Pancreas (tissue), 10 donors: ENCODE measurements at regions not wholly inside any gene's neighbourhood (a gene's known extent, or its start where the extent isn't known, plus 50 kb on each side); places are given as distances from the start of the nearest gene placed in this dataset.
A peak's percentile ranks its signal among the peaks of the same experiment; 100 is the strongest.

ENCODE experiments used
- ATAC-seq, 4 donors: fragments of 200-7000 bp; cut with Tn5 transposase; one replicate each; pipeline versions ENCODE4 v1.8.0 to v1.9.1; 2020; ENCODE audit warnings: mild to moderate bottlenecking in 4 of 4, moderate library complexity in 4 of 4
- DNase-seq, 6 donors: peaks; one replicate each; pipeline ENCODE4 v3.0.0-alpha.2; 2020
- FAIRE-seq: peaks from 2 replicates; lab custom pipeline; 2012; peaks lifted over from hg19 to GRCh38; lab: Jason Lieb, UNC
- H3K27ac ChIP-seq, 4 donors: fragments of 200-600 bp; sonication (generic); 1 replicate in 3 of 4; 2 replicates in 1 of 4; pipeline versions ENCODE4 v1.5.0 to v1.8.0; 2020
- H3K27me3 ChIP-seq, 4 donors: fragments of 200-600 bp; one replicate each; pipeline ENCODE4 v1.8.0; 2021
- H3K36me3 ChIP-seq, 3 donors: fragments of 200-600 bp; sonication (generic) in 1 of 3; one replicate each; pipeline versions ENCODE4 v1.5.0 to v1.8.0; 2020 to 2021
- H3K4me1 ChIP-seq, 3 donors: fragments of 200-600 bp; one replicate each; pipeline ENCODE4 v1.8.0; 2021
- H3K4me3 ChIP-seq, 4 donors: fragments of 200-600 bp; sonication (generic) in 2 of 4; one replicate each; pipeline versions ENCODE4 v1.5.0 to v1.8.0; 2020 to 2021
- H3K9me3 ChIP-seq, 4 donors: fragments of 200-600 bp; one replicate each; pipeline ENCODE4 v1.8.0; 2021
- WGBS, 2 donors: extraction: QIAGEN DNeasy Blood & Tissue Kit; methylation state at CpG; one replicate each; pipeline ENCODE4 v1.1.7; 2013; 5-methylcytosine and 5-hydroxymethylcytosine counted together
- intact Hi-C, 3 donors: fragments of 100-400 bp; cut with DNase I; formaldehyde crosslinking; loops; one replicate each; pipeline versions ENCODE4 v1.11.1 to v1.14.2; 2022
- TF ChIP-seq, protein P1 (sequence below), 4 donors: fragments of 200-600 bp; sonication (generic) in 3 of 4; IDR thresholded peaks; one replicate each; pipeline versions ENCODE4 v1.5.0 to v1.8.0; 2021; ENCODE audit warnings: antibody characterized with exemption in 4 of 4
- donor health status: healthy with polysubstance abuse.
- donor health status: DM: no; HTN: no; CAD: no; lungs with moderate emphysema.
- donor health status: DM: no; HTN: no; CAD: no.
- donor health status: control.
- donor health status: control.
- donor health status: Bipolar disorder and iron deficiency.
- donor health status: DM: yes; HTN: yes; CAD: no.
- donor health status: DM: no; HTN: no; CAD: no.
- donor health status: DM: no; HTN: no; CAD: no.
- donor health status: DM: yes; HTN: yes; CAD: no.

DNA sequence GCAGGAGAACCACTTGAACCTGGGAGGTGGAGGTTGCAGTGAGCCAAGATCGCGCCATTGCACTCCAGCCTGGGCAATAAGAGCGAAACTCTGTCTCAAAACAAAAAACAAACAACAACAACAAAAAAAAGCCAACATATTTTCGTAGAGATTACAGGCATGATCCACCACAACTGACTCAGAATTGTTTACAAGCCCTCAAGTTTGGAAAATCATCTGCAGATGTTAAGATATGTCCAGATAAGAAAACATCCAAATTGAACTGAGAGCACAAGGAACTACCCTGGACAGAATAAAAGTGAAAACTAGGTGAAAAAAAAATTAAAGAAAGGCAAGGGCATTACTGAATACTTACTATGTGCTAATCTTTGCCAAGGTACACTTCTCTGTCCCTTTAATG lies 89.8 kb upstream of the WLS start:
- Histone ChIP-seq H3K9me3 (no peaks in the 10 kb centered on the region), H3K4me1 (peaks cover 0 to 9% (median 0%) of the 10 kb centered on the region in 3 donors), H3K4me3 (no peak overlapping the region), H3K36me3 (no peaks in the 10 kb centered on the region), H3K27ac (no peak overlapping the region), H3K27me3 (no peaks in the 10 kb centered on the region)
- TF ChIP-seq, protein P1, sequence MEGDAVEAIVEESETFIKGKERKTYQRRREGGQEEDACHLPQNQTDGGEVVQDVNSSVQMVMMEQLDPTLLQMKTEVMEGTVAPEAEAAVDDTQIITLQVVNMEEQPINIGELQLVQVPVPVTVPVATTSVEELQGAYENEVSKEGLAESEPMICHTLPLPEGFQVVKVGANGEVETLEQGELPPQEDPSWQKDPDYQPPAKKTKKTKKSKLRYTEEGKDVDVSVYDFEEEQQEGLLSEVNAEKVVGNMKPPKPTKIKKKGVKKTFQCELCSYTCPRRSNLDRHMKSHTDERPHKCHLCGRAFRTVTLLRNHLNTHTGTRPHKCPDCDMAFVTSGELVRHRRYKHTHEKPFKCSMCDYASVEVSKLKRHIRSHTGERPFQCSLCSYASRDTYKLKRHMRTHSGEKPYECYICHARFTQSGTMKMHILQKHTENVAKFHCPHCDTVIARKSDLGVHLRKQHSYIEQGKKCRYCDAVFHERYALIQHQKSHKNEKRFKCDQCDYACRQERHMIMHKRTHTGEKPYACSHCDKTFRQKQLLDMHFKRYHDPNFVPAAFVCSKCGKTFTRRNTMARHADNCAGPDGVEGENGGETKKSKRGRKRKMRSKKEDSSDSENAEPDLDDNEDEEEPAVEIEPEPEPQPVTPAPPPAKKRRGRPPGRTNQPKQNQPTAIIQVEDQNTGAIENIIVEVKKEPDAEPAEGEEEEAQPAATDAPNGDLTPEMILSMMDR (IDR thresholded peaks at IDR 0.05), result no peak
- ATAC-seq, result no peak
- intact Hi-C loops, result loop anchor here (5.0 to 10.0 kb wide), 2 partner anchors 197 to 200 kb away; no protein-coding TSS in a partner anchor
- WGBS, 2 donors, result 89% methylated on average over 4 of the region's 4 CpGs
- FAIRE-seq, result no peak
- no peak for DNase-seq

DNA sequence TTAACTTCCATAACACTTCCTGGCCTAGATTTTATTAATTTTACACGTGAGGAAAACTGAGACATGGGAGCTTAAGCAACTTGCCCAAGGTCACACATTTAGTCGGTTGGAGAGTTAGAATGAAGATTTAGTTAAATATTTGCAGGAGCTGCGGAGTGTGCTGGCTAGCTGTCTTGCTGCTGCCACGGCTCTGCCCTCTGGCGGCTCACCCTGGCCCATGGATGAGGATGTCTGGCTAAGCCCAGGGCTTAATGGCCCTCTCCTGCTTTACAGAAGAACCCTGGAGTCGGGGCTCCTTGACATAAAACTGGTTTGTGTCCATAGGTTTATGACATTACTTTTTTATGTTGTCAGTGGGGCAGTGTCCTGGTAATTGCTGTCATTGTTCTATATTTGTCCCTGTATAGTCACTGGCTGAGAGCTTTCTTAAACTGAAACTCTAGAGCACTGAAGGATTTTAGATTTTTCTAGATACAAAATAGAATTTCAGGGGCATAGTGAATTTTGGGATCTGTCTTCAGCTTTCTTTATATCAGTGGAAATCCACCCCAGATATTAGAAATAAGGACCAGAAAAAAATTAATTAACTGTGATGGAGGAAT lies 88.9 kb upstream of the WLS start:
- no peaks in the 10 kb centered on the region for H3K36me3 ChIP-seq
- peak; percentile 99 to 100 (median 100) for ATAC-seq

GRCh38 chr1:68320349-68320748 lies 88.0 kb upstream of the WLS start:
- Histone ChIP-seq H3K4me1 (peaks cover 0 to 9% (median 0%) of the 10 kb centered on the region in 3 donors), H3K27me3 (no peaks in the 10 kb centered on the region), H3K4me3 (no peak overlapping the region), H3K9me3 (no peaks in the 10 kb centered on the region), H3K36me3 (no peaks in the 10 kb centered on the region), H3K27ac (no peak overlapping the region)
- DNase-seq (no peak), FAIRE-seq (no peak), ATAC-seq (peak in 3 of 4 donors; percentile 19 to 46 (median 21))
- 59 to 63% methylated on average over 4 of the region's 4 CpGs for WGBS, 2 donors
- TF ChIP-seq, protein P1 (IDR thresholded peaks at IDR 0.05), result no peak
- intact Hi-C loops, result loop anchor here (5.0 to 10.0 kb wide), 2 partner anchors 196 to 198 kb away; no protein-coding TSS in a partner anchor

More for the DNA sequence above, 88.9 kb upstream of the WLS start:
- no peaks in the 10 kb centered on the region for H3K27me3 ChIP-seq
- DNase-seq (peak; percentile 79 to 90 (median 83)), FAIRE-seq (no peak)
- H3K9me3 ChIP-seq, result no peaks in the 10 kb centered on the region
- H3K4me3 ChIP-seq, result no peak overlapping the region
- TF ChIP-seq, protein P1 (IDR thresholded peaks at IDR 0.05), result peak; percentile 45 to 71 (median 62)
- intact Hi-C loops, result loop anchor here (5.0 to 10.0 kb wide), 2 partner anchors 196 to 199 kb away; no protein-coding TSS in a partner anchor
- H3K27ac ChIP-seq, result no peak overlapping the region
- whole genome bisulfite sequencing, 2 donors, result 4 to 8% methylated on average over 6 of the region's 6 CpGs
- H3K4me1 ChIP-seq, result peaks cover 0 to 9% (median 0%) of the 10 kb centered on the region in 3 donors

GRCh38 chr1:68319907-68320306 lies 87.6 kb upstream of the WLS start:
- intact Hi-C loops, result loop anchor here (5.0 to 10.0 kb wide), 2 partner anchors 195 to 198 kb away; no protein-coding TSS in a partner anchor
- FAIRE-seq (no peak), ATAC-seq (no peak), DNase-seq (no peak)
- Histone ChIP-seq H3K4me3 (no peak overlapping the region), H3K4me1 (peaks cover 0 to 9% (median 0%) of the 10 kb centered on the region in 3 donors), H3K36me3 (no peaks in the 10 kb centered on the region), H3K27me3 (no peaks in the 10 kb centered on the region), H3K27ac (no peak overlapping the region), H3K9me3 (no peaks in the 10 kb centered on the region)
- TF ChIP-seq, protein P1 (IDR thresholded peaks at IDR 0.05), result no peak
- 71 to 75% methylated on average over 5 of the region's 5 CpGs for WGBS, 2 donors

GRCh38 chr1:68317543-68317942 lies 85.2 kb upstream of the WLS start:
- Histone ChIP-seq H3K4me3 (no peak overlapping the region), H3K9me3 (no peaks in the 10 kb centered on the region), H3K27me3 (no peaks in the 10 kb centered on the region), H3K27ac (no peak overlapping the region), H3K4me1 (peaks cover 0 to 9% (median 0%) of the 10 kb centered on the region in 3 donors), H3K36me3 (no peaks in the 10 kb centered on the region)
- intact Hi-C loops, result no loop called here
- no peak for FAIRE-seq
- WGBS, 2 donors, result 74 to 94% methylated on average over 2 of the region's 2 CpGs
- ATAC-seq, result no peak
- TF ChIP-seq, protein P1 (IDR thresholded peaks at IDR 0.05), result no peak
- DNase-seq, result no peak
